GM23338 (cell line): ENCODE measurements at regions not wholly inside any gene's neighbourhood (a gene's known extent, or its start where the extent isn't known, plus 50 kb on each side); places are given as distances from the start of the nearest gene placed in this dataset.

Source experiments
- ATAC-seq: fragments of 200-7000 bp; cut with Tn5 transposase; 3 replicates; pipeline ENCODE4 v1.9.1; 2020
- DNase-seq: peaks from one replicate; pipeline ENCODE4 v3.0.0-alpha.2; 2015; ENCODE audit warnings: low spot score
- H2AFZ ChIP-seq: fragments of 200-600 bp; sonication (generic); 2 replicates; pipeline ENCODE4 v1.8.0; 2016; ENCODE audit warnings: antibody characterized with exemption, mild to moderate bottlenecking, moderate library complexity
- H3F3A ChIP-seq: fragments of 200-600 bp; sonication (generic); replicated peaks from 2 replicates; pipeline ENCODE4 v1.8.0; 2017; ENCODE audit warnings: antibody characterized with exemption, mixed run types, low read depth
- H3K27ac ChIP-seq: fragments of 200-600 bp; sonication (generic); 2 replicates; pipeline ENCODE4 v1.6.1; 2016; ENCODE audit warnings: low read depth
- H3K27me3 ChIP-seq: fragments of 200-600 bp; sonication (generic); 2 replicates; pipeline ENCODE4 v1.8.0; 2016; ENCODE audit warnings: mild to moderate bottlenecking, mixed run types, moderate library complexity; ENCODE audit not compliant: insufficient read depth
- H3K36me3 ChIP-seq: fragments of 200-600 bp; sonication (generic); 2 replicates; pipeline ENCODE4 v1.8.0; 2016; ENCODE audit warnings: mild to moderate bottlenecking; ENCODE audit not compliant: insufficient read depth
- H3K4me1 ChIP-seq: fragments of 200-600 bp; sonication (generic); 2 replicates; pipeline ENCODE4 v1.8.0; 2016; ENCODE audit warnings: mild to moderate bottlenecking, moderate library complexity; ENCODE audit not compliant: insufficient read depth
- H3K4me2 ChIP-seq: fragments of 200-600 bp; sonication (generic); 2 replicates; pipeline ENCODE4 v1.7.1; 2017; ENCODE audit warnings: mixed run types
- H3K4me3 ChIP-seq: fragments of 200-600 bp; sonication (generic); 2 replicates; pipeline ENCODE4 v1.6.1; 2016; ENCODE audit warnings: mixed run types
- H3K79me2 ChIP-seq: fragments of 200-600 bp; sonication (generic); replicated peaks from 2 replicates; pipeline ENCODE4 v1.8.0; 2017; ENCODE audit warnings: mild to moderate bottlenecking; ENCODE audit not compliant: insufficient read depth
- H3K9me2 ChIP-seq: fragments of 200-600 bp; sonication (generic); 2 replicates; pipeline ENCODE4 v1.8.0; 2017; ENCODE audit not compliant: insufficient read depth
- H4K20me1 ChIP-seq: fragments of 200-600 bp; sonication (generic); replicated peaks from 2 replicates; pipeline ENCODE4 v1.8.0; 2017; ENCODE audit warnings: mild to moderate bottlenecking; ENCODE audit not compliant: insufficient read depth
- H3K27ac Mint-ChIP-seq: 2 replicates; pipeline ENCODE4 v1.8.0; 2020; ENCODE audit warnings: inconsistent platforms, mild to moderate bottlenecking, moderate library complexity, mixed read lengths
- H3K27me3 Mint-ChIP-seq: 3 replicates; pipeline ENCODE4 v1.8.0; 2022; ENCODE audit warnings: low read depth, mild to moderate bottlenecking, moderate library complexity, mixed read lengths, inconsistent platforms; ENCODE audit not compliant: insufficient read depth, poor library complexity
- H3K36me3 Mint-ChIP-seq: 3 replicates; pipeline ENCODE4 v1.8.0; 2021; ENCODE audit warnings: low read depth, mild to moderate bottlenecking, inconsistent platforms, moderate library complexity, mixed read lengths
- H3K4me1 Mint-ChIP-seq: 3 replicates; pipeline ENCODE4 v1.8.0; 2020; ENCODE audit warnings: mild to moderate bottlenecking, inconsistent platforms, mixed read lengths
- H3K4me3 Mint-ChIP-seq: 3 replicates; pipeline ENCODE4 v1.8.0; 2021; ENCODE audit warnings: moderate library complexity, mild to moderate bottlenecking, inconsistent platforms, mixed read lengths
- H3K9me3 Mint-ChIP-seq: 3 replicates; pipeline ENCODE4 v1.8.0; 2020; ENCODE audit warnings: moderate library complexity, mild to moderate bottlenecking, inconsistent platforms, mixed read lengths
- CREB1 ChIP-seq: fragments of 250-450 bp; sonication (Bioruptor Pico); IDR thresholded peaks from 2 replicates; pipeline ENCODE4 v1.5.0; 2020; ENCODE audit warnings: low read depth, mild to moderate bottlenecking, moderate library complexity
- CTCF ChIP-seq, 2 experiments: fragments of 200-600 bp in 1 of 2; sonication (generic) in 1 of 2; conservative IDR thresholded peaks; 2 replicates each; pipeline versions ENCODE4 v1.5.1 to v1.6.1; 2016 to 2017; ENCODE audit warnings: antibody characterized with exemption in 2 of 2, low read depth in 2 of 2, mild to moderate bottlenecking in 2 of 2, moderate library complexity in 1 of 2
- ETS1 ChIP-seq: IDR thresholded peaks from 2 replicates; pipeline ENCODE4 v1.6.1; 2016; ENCODE audit warnings: antibody characterized with exemption
- EZH2 ChIP-seq: fragments of 200-600 bp; sonication (generic); IDR thresholded peaks from one replicate; pipeline ENCODE4 v1.8.0; 2017; ENCODE audit warnings: antibody characterized with exemption, mild to moderate bottlenecking, low read depth; ENCODE audit not compliant: unreplicated experiment
- EZH2phosphoT487 ChIP-seq: fragments of 200-600 bp; sonication (generic); IDR thresholded peaks from one replicate; pipeline ENCODE4 v1.8.1; 2018; ENCODE audit warnings: antibody characterized with exemption; ENCODE audit not compliant: unreplicated experiment
- JUNB ChIP-seq: IDR thresholded peaks from one replicate; pipeline ENCODE4 v1.6.1; 2016; ENCODE audit warnings: antibody characterized with exemption; ENCODE audit not compliant: unreplicated experiment
- NANOG ChIP-seq: IDR thresholded peaks from 2 replicates; pipeline ENCODE4 v1.6.1; 2016; ENCODE audit warnings: antibody characterized with exemption, borderline replicate concordance
- POLR2AphosphoS5 ChIP-seq: IDR thresholded peaks from 2 replicates; pipeline ENCODE4 v1.6.1; 2016; ENCODE audit warnings: antibody characterized with exemption, low read depth
- REST ChIP-seq: IDR thresholded peaks from one replicate; pipeline ENCODE4 v1.6.1; 2018; ENCODE audit warnings: antibody characterized with exemption; ENCODE audit not compliant: unreplicated experiment
- STAT1 ChIP-seq: IDR thresholded peaks from one replicate; pipeline ENCODE4 v1.6.1; 2016; ENCODE audit warnings: antibody characterized with exemption; ENCODE audit not compliant: unreplicated experiment
- ZNF114 ChIP-seq: fragments of 250-450 bp; sonication (Bioruptor Pico); IDR thresholded peaks from 2 replicates; pipeline ENCODE4 v1.5.0; 2020; ENCODE audit warnings: mild to moderate bottlenecking, moderate library complexity
- ZNF331 ChIP-seq: fragments of 250-450 bp; sonication (Bioruptor Pico); IDR thresholded peaks from 2 replicates; pipeline ENCODE4 v1.5.0; 2020; ENCODE audit warnings: low read depth, mild to moderate bottlenecking, moderate library complexity
- ZNF462 ChIP-seq: fragments of 250-450 bp; sonication (Bioruptor Pico); IDR thresholded peaks from 2 replicates; pipeline ENCODE4 v1.5.0; 2020; ENCODE audit warnings: mild to moderate bottlenecking, moderate library complexity

- no peaks in the 10 kb centered on the region for H3F3A ChIP-seq
- ATAC-seq, result no peak
- H3K4me3 ChIP-seq, result no peak overlapping the region
- Mint-ChIP-seq H3K9me3 (no peaks in the 10 kb centered on the region), H3K27me3 (no peaks in the 10 kb centered on the region), H3K27ac (no peak overlapping the region), H3K4me1 (peaks cover 17% of the 10 kb centered on the region), H3K4me3 (no peak overlapping the region), H3K36me3 (no peaks in the 10 kb centered on the region)
- H3K4me1 ChIP-seq, result peaks cover 6% of the 10 kb centered on the region
- H3K36me3 ChIP-seq, result no peaks in the 10 kb centered on the region
- H3K27me3 ChIP-seq, result no peaks in the 10 kb centered on the region
- DNase-seq, result no peak
- no peaks in the 10 kb centered on the region for H3K9me2 ChIP-seq
- no peak overlapping the region for H2AFZ ChIP-seq
- no peaks in the 10 kb centered on the region for H3K79me2 ChIP-seq
- no peak overlapping the region for H3K4me2 ChIP-seq
- no peaks in the 10 kb centered on the region for H4K20me1 ChIP-seq
- no peak for TF ChIP-seq ZNF114 (CRISPR knock-in tag)
- TF ChIP-seq EZH2, result no peak
- TF ChIP-seq ETS1, result no peak
- no peak for TF ChIP-seq JUNB
- TF ChIP-seq CREB1 (CRISPR knock-in tag), result no peak
- no peak for TF ChIP-seq ZNF331 (CRISPR knock-in tag)
- TF ChIP-seq NANOG, result no peak
- TF ChIP-seq STAT1, result no peak
- no peak for TF ChIP-seq ZNF462 (CRISPR knock-in tag)
- TF ChIP-seq REST, result no peak
- TF ChIP-seq EZH2phosphoT487, result no peak
- no peak for TF ChIP-seq CTCF (conservative IDR thresholded peaks at IDR 0.05; ENCODE audit: low read depth in 2 of 2)
- TF ChIP-seq POLR2AphosphoS5, result no peak
- H3K27ac ChIP-seq, result no peak overlapping the region
Observed at GRCh38 chr2:103448495-103448894, 686.7 kb downstream of the TMEM182 start.
